ENCODE measurements at regions not wholly inside any gene's neighbourhood (a gene's known extent, or its start where the extent isn't known, plus 50 kb on each side); places are given as distances from the start of the nearest gene placed in this dataset.
A peak's percentile ranks its signal among the peaks of the same experiment; 100 is the strongest.
"Not testable (repeated sequence)": the region's sequence is repeated elsewhere in the genome, so short reads cannot be mapped to it uniquely, and the experiment has no call there.

- no peak for DNase-seq
Observed at GRCh38 chr5:127216898-127217675, 73.5 kb upstream of the MEGF10 start.

GRCh38 chr5:127221936-127222335 is 68.7 kb upstream of the MEGF10 start:
- not testable (repeated sequence) for DNase-seq

- DNase-seq: not testable (repeated sequence)
Observed at GRCh38 chr5:127222571-127223156, 67.9 kb upstream of the MEGF10 start.

DNA sequence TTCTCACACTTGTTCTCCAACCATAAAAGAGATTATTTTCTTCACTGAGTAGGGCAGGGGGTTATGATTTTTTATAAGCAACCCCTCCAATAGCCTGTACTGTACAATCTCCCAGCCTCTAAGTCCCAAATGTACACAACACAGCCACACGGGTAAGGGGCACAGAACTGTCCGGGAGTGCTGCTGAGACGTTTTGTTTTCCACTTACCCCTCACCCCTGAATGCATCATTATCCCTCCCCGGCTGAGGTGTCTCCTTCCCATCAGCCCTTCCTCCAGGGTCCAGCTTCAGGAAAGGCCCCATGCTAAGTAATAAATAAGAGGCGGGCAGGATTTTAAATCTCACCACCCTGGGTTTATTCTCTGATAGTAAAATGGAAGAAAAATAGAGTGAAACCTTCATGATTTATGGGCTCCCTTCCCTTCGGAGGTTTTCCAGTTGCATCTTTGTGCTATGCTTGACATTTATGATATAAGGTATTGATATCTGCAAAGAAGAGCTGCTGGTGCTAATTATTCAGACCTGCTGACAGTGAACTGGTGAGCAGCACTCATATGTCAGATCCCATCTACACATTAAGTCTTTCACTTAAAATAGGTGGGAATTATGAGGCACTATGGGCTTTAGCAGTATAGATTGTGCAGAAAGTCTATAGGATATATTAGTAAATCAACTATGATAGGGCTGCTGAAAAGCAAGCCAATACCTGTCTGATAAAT is 67.2 kb upstream of the MEGF10 start:
- DNase-seq: no peak

- no peak for DNase-seq
Observed at GRCh38 chr5:127227881-127228280, 62.7 kb upstream of the MEGF10 start.

GRCh38 chr5:127228540-127229184 is 61.9 kb upstream of the MEGF10 start:
- DNase-seq: no peak

GRCh38 chr5:127229185-127229889 is 61.3 kb upstream of the MEGF10 start:
- DNase-seq: peak; percentile 43

GRCh38 chr5:127231118-127231517 is 59.5 kb upstream of the MEGF10 start:
- no peak for DNase-seq

GRCh38 chr5:127233590-127233989 is 57.0 kb upstream of the MEGF10 start:
- DNase-seq: no peak

DNA sequence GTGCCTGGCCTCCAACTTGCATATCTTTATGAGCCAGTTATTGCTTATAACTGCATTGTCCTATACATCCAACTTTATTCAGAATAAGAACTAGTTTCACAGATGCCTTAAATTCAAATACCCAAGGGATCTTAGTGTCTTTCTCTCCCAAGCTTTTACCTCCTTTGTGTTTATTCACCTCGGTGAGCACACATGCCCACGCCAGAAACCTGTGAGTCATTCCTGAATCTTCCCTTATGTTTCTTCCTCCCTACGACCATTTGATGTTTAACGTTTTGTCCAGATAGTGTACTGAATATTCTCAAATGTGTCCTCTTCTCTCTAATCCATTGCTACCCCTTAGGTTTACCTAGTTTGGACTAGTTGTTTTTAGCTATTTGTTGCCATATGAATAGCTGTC is 55.5 kb upstream of the MEGF10 start:
- DNase-seq: no peak

DNA sequence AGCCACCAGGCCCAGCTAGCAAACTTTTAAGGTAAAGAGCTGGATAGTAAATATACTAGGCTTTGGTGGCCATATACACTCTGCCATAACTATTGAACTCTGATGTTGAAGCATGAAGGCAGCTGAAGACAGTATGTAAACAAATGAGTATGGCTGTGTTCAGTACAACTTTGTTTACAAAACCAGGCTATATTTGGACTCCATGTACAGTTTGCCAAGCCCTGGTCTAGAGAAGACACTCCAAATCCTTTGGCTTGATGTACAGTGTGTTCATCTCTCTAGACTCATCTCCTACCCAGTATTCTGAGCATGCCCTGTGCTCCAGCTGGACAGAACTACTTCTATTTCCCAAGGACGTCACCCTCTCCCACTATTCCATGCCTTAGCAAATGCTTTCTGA is 54.3 kb upstream of the MEGF10 start:
- DNase-seq: no peak
